KBM-7 (cell line): ENCODE measurements at regions not wholly inside any gene's neighbourhood (a gene's known extent, or its start where the extent isn't known, plus 50 kb on each side); places are given as distances from the start of the nearest gene placed in this dataset.

ENCODE experiments used
- DNase-seq: peaks from one replicate; pipeline ENCODE4 v3.0.0-alpha.2; 2015
- in situ Hi-C: fragments of 300-500 bp; cut with MboI; formaldehyde crosslinking; loops from 2 replicates; pipeline ENCODE4 v1.14.3; 2020; ENCODE audit warnings: low sequenced_read_pairs, low pct_unique_long_range_greater_than_20kb, mixed read lengths

DNA sequence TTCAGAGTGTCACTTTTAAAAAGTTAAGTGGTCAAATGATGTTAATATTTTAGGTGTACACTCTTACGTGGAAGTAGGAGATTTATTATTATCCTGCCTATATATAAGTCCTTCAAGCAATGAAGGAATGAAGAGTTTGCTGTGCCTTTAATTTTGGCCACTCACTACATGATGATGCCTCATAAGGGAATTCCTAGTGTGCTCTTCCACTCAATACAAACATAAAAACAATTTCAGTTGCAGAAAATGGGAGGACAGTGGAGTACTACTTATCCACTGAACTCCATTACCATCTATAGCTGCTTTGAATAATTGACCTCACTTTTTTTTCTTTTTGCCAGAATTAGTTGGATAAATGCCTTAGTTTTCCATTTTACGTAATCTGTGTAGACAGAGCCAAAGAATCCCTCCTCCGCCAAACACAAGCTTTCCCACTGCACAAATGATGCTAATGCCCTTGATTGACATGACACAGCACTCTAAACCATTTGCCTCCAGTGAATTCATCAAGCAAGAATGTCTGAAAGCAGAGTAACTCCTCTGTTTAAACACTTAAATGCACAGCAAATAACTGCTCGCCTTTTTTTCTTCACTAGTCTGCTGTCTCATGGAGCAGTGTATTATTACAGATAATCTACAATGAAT, 751.1 kb upstream of the FANCL start:
- DNase-seq = no peak

GRCh38 chr2:58991357-58991756, 750.2 kb upstream of the FANCL start:
- in situ Hi-C loops = no loop called here
- DNase-seq = no peak

More for the DNA sequence above, 751.1 kb upstream of the FANCL start:
- in situ Hi-C loops = no loop called here

GRCh38 chr2:58985541-58985940, 744.4 kb upstream of the FANCL start:
- in situ Hi-C loops = no loop called here
- no peak for DNase-seq

GRCh38 chr2:58984731-58985130, 743.6 kb upstream of the FANCL start:
- in situ Hi-C loops = no loop called here
- DNase-seq = peak; percentile 28

GRCh38 chr2:58983111-58983510, 742.0 kb upstream of the FANCL start:
- in situ Hi-C loops = no loop called here
- no peak for DNase-seq

GRCh38 chr2:58981237-58981636, 740.1 kb upstream of the FANCL start:
- DNase-seq = no peak
- in situ Hi-C loops = no loop called here

DNA sequence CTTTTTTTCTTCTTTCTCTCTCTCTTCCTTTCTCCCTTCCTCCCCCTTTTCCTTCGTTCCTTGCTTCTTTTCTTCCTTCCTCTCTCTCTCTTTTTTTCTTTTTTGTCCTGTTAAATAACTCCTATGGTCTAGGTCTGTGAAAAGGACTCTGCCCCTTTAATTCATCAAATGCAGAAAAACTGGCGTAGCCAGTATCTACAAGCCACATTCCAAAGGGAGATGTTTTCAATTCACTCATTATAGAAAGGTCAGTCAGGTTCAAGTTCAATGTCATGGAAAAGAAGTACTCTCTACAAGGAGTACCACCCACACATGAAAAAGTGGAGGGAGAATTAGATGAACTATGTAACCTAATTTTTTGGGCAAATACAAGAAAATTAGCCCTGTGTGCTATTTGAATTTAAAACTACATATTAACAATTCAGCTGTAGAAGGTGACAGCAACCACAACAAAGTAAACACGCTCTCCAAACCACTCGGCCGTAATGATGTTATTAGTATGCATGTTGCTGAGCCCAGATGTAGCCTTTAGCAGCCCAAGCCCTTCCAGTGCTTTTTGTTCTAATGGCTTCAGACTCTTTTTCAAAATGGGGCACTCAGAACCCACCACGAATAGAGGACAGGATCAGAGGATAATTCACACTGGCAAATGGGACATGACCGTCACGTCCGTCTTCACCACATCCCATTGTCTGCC, 735.4 kb upstream of the FANCL start:
- in situ Hi-C loops = no loop called here
- DNase-seq = no peak

DNA sequence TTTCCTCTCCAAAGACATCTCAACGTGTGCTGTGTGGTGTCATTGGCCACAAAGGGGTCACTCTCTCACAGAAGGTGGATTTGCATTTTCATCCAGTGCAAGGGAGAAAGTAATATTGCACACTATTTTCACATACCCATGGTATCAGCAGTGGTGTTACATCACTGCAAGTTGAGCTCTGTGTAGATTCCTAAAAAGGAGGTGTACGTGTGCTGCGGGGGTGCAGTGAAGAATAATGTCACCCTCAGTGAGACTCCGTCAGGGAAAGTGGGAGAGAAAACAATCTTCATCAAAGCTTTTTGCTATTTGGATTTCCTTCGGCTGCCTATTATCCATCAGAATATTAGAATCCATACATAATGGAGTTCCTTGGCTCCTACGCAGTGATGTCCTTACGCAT, 733.8 kb upstream of the FANCL start:
- in situ Hi-C loops = no loop called here

GRCh38 chr2:58974426-58974825, 733.3 kb upstream of the FANCL start:
- in situ Hi-C loops = no loop called here
- DNase-seq = no peak

More for the DNA sequence above, 733.8 kb upstream of the FANCL start:
- DNase-seq = no peak

DNA sequence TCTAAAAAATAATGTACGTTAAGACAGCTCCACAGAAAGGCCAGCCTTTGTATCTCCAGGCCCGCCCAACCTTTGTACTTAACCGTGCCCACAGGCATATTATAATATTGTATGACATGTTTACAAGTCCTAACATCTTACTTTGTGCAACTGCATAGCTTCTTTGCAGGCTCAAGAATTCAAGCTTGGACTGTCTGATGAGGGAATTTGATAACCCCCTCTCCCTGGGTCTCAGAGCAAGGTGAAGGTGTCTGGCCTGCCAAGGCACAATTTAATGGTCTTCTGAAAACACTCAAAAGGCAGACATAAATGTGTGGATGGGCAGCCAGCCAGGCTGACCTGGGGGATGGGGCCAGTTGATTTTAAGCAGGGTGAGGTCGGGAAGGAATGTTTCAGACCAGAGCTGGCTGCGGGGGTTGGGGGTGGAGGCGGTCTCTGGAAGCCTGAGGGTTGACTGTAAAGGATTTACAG, 732.7 kb upstream of the FANCL start:
- in situ Hi-C loops = no loop called here
- DNase-seq = no peak

DNA sequence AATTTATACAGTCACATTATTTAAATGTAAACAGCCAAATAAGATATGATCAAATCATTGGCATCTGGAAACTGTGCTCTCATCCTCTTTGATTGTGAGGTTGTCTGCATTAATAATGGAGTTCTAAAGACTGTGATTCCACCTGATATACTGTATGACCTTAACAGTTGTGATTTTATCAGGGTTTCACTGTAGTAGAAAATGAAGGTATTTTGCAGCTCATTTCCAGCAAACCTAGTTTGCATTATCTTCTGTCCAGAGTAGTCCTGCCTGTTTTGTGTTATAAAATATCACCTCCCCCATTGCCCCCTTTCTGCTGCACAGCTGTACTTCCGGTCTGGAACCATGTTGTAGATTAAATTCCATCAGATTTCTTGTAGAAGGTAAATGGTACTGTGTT, 731.6 kb upstream of the FANCL start:
- in situ Hi-C loops = no loop called here
- no peak for DNase-seq

DNA sequence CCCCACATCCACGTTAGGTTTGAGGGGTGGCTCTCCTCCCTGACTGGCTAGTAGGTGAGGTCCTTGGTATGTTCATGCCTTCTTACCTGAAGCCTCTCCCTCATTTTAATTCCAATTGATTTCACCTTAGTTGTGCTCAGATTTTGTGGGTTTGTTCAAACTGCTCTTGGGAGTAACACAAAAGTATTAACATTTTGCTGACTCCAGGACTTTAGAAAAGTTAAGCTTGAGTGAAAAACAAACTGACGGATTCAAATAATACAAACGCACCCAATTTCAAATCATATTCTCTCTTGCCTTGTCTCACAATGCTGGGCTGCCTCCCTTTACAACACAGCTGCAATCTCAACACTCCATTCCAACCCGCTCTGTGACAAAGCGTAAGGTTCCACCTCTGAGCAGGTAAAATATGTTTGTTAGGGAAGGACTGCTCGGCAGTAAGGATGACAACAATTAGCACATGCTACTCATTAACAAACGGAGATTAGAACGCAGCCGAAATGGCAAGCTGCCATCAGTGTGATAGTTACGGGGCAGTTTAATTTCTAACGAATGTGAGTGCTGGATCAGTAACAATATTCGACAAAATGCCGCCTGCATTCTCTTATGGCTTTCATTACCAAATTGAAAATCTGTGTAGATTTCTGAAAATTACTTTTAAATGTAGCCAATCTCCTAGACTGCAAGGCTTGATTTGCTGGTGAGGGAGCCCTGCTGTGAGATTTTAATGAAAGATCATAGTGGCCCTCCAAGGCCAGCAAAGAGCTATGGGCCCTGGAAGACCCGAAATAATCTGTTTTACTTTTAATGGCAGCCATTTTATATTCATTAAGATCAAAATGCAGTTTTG, 730.6 kb upstream of the FANCL start:
- no peak for DNase-seq
- in situ Hi-C loops = no loop called here

DNA sequence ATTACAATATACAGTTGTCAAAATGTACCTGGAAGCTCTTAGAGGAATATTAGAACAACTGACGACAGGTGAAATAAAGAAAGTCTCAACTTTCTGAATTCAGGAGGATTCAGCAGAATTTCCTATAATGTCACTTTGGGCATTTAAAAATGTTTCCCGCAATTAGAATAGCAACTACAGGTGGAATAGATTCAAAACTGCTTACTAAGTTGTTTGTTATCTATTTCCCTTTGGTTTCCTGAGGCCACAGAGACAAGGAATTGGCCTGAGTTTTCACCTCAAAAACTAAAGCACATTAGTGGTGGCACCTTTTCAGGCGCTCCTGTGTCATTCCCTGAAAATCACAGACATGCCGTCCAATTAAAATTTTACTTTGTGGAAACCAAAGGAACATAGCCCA, 729.2 kb upstream of the FANCL start:
- in situ Hi-C loops = no loop called here
- no peak for DNase-seq

GRCh38 chr2:58968885-58969284, 727.8 kb upstream of the FANCL start:
- in situ Hi-C loops = no loop called here
- DNase-seq = no peak

DNA sequence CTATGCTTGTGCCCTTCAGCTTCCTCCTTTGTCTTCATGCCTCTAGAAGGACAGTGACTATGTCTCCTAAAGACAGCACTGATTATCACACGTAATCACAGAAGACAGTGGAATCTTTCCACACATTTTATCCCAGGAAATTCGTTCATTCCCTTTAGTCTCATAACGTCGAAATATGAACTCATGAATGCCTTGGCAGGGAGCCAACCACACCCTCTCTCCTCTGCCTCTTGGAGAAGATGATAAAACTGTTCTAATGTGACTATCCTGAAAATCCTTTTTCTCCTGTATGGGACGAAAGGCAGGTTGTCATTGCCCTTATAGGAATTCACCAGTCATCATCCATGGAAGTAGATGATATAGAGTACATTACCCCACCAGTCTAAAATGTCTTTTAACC, 726.6 kb upstream of the FANCL start:
- DNase-seq = no peak
- in situ Hi-C loops = no loop called here

DNA sequence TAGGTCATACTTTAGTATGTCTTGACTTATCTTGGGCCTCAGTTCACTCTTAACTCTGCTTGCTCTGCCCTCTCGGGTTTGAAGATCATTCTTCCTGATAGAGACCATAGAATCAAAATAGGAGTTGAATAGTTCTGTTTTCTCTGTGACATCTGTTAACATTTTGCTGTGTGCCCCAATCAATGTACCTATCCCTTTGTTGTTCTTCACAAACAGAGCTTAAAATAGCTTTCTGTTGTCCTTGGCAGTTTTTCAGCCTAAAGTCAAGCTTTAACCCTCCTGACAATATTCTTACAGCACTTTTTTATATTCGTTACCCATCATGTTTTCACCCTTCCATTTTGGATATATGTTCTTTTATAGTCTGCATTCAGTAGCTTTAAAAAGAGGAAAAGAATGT, 724.5 kb upstream of the FANCL start:
- no peak for DNase-seq
- in situ Hi-C loops = no loop called here

GRCh38 chr2:58959996-58960395, 718.9 kb upstream of the FANCL start:
- in situ Hi-C loops = no loop called here
- no peak for DNase-seq

GRCh38 chr2:58957188-58957840, 716.2 kb upstream of the FANCL start:
- in situ Hi-C loops = no loop called here

DNA sequence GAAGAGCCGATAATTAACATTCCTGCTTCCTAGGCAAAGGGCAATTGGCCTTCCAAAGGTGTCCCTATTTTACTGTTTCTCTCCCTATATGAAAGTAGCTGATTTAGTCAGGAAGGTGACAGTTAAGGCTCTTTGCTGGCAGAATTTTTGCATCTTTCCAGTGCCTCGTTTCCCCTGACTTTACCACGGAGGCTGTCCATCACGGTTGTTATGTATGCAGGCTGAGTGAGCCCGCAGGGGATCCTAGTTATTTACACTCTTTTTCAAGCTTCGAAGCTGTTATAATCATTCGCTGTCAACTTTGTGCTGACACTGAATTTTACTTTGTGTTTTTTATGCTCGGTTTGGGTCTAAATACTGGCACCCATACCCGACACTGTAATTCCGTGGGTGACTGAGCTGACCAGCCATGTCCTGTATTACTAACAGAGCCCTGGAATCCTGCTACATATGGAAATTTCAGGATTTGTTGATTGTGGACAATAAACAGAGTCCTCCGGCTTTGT, 713.8 kb upstream of the FANCL start:
- in situ Hi-C loops = no loop called here
- DNase-seq = no peak

More at GRCh38 chr2:58957188-58957840, 716.2 kb upstream of the FANCL start:
- no peak for DNase-seq
